ENCODE measurements at regions not wholly inside any gene's neighbourhood (a gene's known extent, or its start where the extent isn't known, plus 50 kb on each side); places are given as distances from the start of the nearest gene placed in this dataset.

- DNase-seq, result no peak
Observed at GRCh38 chr15:31782016-31782783, 248.1 kb upstream of the CHRNA7 start.

- DNase-seq, result no peak
Observed at GRCh38 chr15:31782951-31783350, 247.4 kb upstream of the CHRNA7 start.

- DNase-seq, result no peak
Observed at GRCh38 chr15:31786360-31786759, 244.0 kb upstream of the CHRNA7 start.

- DNase-seq, result no peak
Observed at GRCh38 chr15:31788104-31788503, 242.2 kb upstream of the CHRNA7 start.

GRCh38 chr15:31792611-31793199 is 237.6 kb upstream of the CHRNA7 start:
- no peak for DNase-seq

GRCh38 chr15:31799319-31799714 is 231.0 kb upstream of the CHRNA7 start:
- no peak for DNase-seq

GRCh38 chr15:31799715-31800321 is 230.5 kb upstream of the CHRNA7 start:
- DNase-seq, result no peak

GRCh38 chr15:31801152-31801551 is 229.2 kb upstream of the CHRNA7 start:
- DNase-seq, result no peak

- no peak for DNase-seq
Observed at GRCh38 chr15:31802761-31803160, 227.6 kb upstream of the CHRNA7 start.

GRCh38 chr15:31803388-31803884 is 226.9 kb upstream of the CHRNA7 start:
- DNase-seq, result peak; percentile 10

GRCh38 chr15:31805090-31805662 is 225.1 kb upstream of the CHRNA7 start:
- DNase-seq, result no peak

- no peak for DNase-seq
Observed at GRCh38 chr15:31806106-31806505, 224.2 kb upstream of the CHRNA7 start.

- no peak for DNase-seq
Observed at GRCh38 chr15:31811641-31812040, 218.7 kb upstream of the CHRNA7 start.

GRCh38 chr15:31814082-31814481 is 216.2 kb upstream of the CHRNA7 start:
- DNase-seq, result no peak

GRCh38 chr15:31815411-31816155 is 214.7 kb upstream of the CHRNA7 start:
- DNase-seq, result no peak

GRCh38 chr15:31822463-31822862 is 207.9 kb upstream of the CHRNA7 start:
- no peak for DNase-seq

- no peak for DNase-seq
Observed at GRCh38 chr15:31824024-31824423, 206.3 kb upstream of the CHRNA7 start.

- DNase-seq, result no peak
Observed at GRCh38 chr15:31828594-31828993, 201.7 kb upstream of the CHRNA7 start.

GRCh38 chr15:31830591-31830990 is 199.7 kb upstream of the CHRNA7 start:
- no peak for DNase-seq

- no peak for DNase-seq
Observed at GRCh38 chr15:31831596-31831995, 198.7 kb upstream of the CHRNA7 start.

- DNase-seq, result no peak
Observed at GRCh38 chr15:31834654-31835053, 195.7 kb upstream of the CHRNA7 start.

GRCh38 chr15:31839388-31839787 is 190.9 kb upstream of the CHRNA7 start:
- DNase-seq, result no peak

Data from fibroblast of skin of back (primary cell).